K562 (cell line): ENCODE measurements at regions not wholly inside any gene's neighbourhood (a gene's known extent, or its start where the extent isn't known, plus 50 kb on each side); places are given as distances from the start of the nearest gene placed in this dataset.

Source experiments
- ATAC-seq: fragments of 200-7000 bp; cut with Tn5 transposase; 3 replicates; pipeline ENCODE4 v1.9.1; 2020; ENCODE audit warnings: moderate library complexity
- BruUV-seq: library from RNA; stranded (reverse); fragments of 400-500 nt; replicated peaks from 2 replicates; lab custom pipeline; 2021; lab: Mats Ljungman, UMichigan
- CTCF ChIA-PET: fragments of 300-600 bp; formaldehyde crosslinking; extraction: SDS; loops from one replicate; lab custom pipeline; 2021; ENCODE audit warnings: low intra/inter-chr PET ratio; lab: Yijun Ruan, JAX
- POLR2A ChIA-PET: fragments of 300-600, 350-650 bp; sonication (Branson Sonifier 250); formaldehyde crosslinking; extraction: SDS; loops from one replicate; lab custom pipeline; 2021; ENCODE audit warnings: antibody characterized with exemption, inconsistent platforms; lab: Yijun Ruan, JAX
- DNase-seq, 4 experiments: peaks; one replicate each; pipeline versions ENCODE4 v3.0.0 to v3.0.0-alpha.2; 2011 to 2018; ENCODE audit warnings: low spot score in 3 of 4, mixed read lengths in 3 of 4; ENCODE audit errors: extremely low read depth in 1 of 4
- FAIRE-seq: peaks from 2 replicates; lab custom pipeline; 2011; peaks lifted over from hg19 to GRCh38; lab: Jason Lieb, UNC
- H2AFZ ChIP-seq: 2 replicates; pipeline ENCODE4 v1.6.0; 2011; ENCODE audit warnings: low read depth, low read length, control low read depth, inconsistent platforms
- H3K27ac ChIP-seq: fragments of 200-600 bp; 3 replicates; pipeline ENCODE4 v1.8.0; 2011; ENCODE audit warnings: low read depth, mild to moderate bottlenecking, control low read depth, inconsistent platforms, low read length, moderate library complexity, mixed read lengths; ENCODE audit errors: extremely low read depth
- H3K27me3 ChIP-seq, 2 experiments: fragments of 300-600 bp in 1 of 2; 2 replicates in 1 of 2; 3 replicates in 1 of 2; pipeline versions ENCODE4 v1.6.0 to v1.8.0; 2011; ENCODE audit warnings: inconsistent platforms in 2 of 2, low read length in 2 of 2, mild to moderate bottlenecking in 1 of 2, mixed read lengths in 1 of 2, moderate library complexity in 1 of 2; ENCODE audit not compliant: control insufficient read depth in 2 of 2, insufficient read depth in 2 of 2
- H3K36me3 ChIP-seq: fragments of 300-600 bp; 3 replicates; pipeline ENCODE4 v1.8.0; 2011; ENCODE audit warnings: mild to moderate bottlenecking, low read length, inconsistent platforms; ENCODE audit not compliant: control insufficient read depth, insufficient read depth
- H3K4me1 ChIP-seq, 2 experiments: fragments of 200-600 bp in 1 of 2; replicated peaks in 1 of 2; 2 replicates in 1 of 2; 3 replicates in 1 of 2; pipeline versions ENCODE4 v1.5.1 to v1.8.0; 2011; ENCODE audit warnings: inconsistent platforms in 2 of 2, low read length in 2 of 2, mild to moderate bottlenecking in 1 of 2, mixed read lengths in 1 of 2, moderate library complexity in 1 of 2; ENCODE audit not compliant: control insufficient read depth in 2 of 2, insufficient read depth in 2 of 2
- H3K4me2 ChIP-seq: 2 replicates; pipeline ENCODE4 v1.6.1; 2011; ENCODE audit warnings: low read length, control low read depth, inconsistent platforms, mixed read lengths; ENCODE audit not compliant: insufficient read depth
- H3K4me3 ChIP-seq: fragments of 200-600 bp; sonication (generic), shearing (Covaris generic); 2 replicates; pipeline ENCODE4 v1.5.1; 2016; ENCODE audit warnings: control low read depth, inconsistent platforms
- H3K79me2 ChIP-seq: fragments of 200-600 bp; 3 replicates; pipeline ENCODE4 v1.8.0; 2011; ENCODE audit warnings: low read length, inconsistent platforms; ENCODE audit not compliant: control insufficient read depth, insufficient read depth
- H3K9ac ChIP-seq, 2 experiments: 2 replicates each; pipeline versions ENCODE4 v1.6.0 to v1.6.1; 2011; ENCODE audit warnings: low read depth in 2 of 2, low read length in 2 of 2, control low read depth in 1 of 2, inconsistent platforms in 1 of 2, mild to moderate bottlenecking in 1 of 2, mixed read lengths in 1 of 2; ENCODE audit not compliant: insufficient read depth in 1 of 2
- H3K9me1 ChIP-seq: one replicate; pipeline ENCODE4 v1.6.0; 2011; ENCODE audit warnings: inconsistent platforms, mild to moderate bottlenecking, low read length, moderate library complexity; ENCODE audit not compliant: control insufficient read depth, insufficient read depth
- H3K9me3 ChIP-seq: replicated peaks from 2 replicates; pipeline ENCODE4 v1.5.1; 2011; ENCODE audit warnings: low read depth, low read length, inconsistent platforms; ENCODE audit not compliant: control insufficient read depth, insufficient read depth
- H4K20me1 ChIP-seq: replicated peaks from 2 replicates; pipeline ENCODE4 v1.6.1; 2011; ENCODE audit warnings: low read length, inconsistent platforms, mixed read lengths; ENCODE audit not compliant: control insufficient read depth, insufficient read depth
- DNMT1 ChIP-seq: fragments of 450-650 bp; IDR thresholded peaks from 2 replicates; pipeline ENCODE4 v1.6.1; 2016; ENCODE audit warnings: antibody characterized with exemption, mild to moderate bottlenecking
- L3MBTL2 ChIP-seq: fragments of 450-650 bp; IDR thresholded peaks from 2 replicates; pipeline ENCODE4 v1.6.1; 2016; ENCODE audit warnings: mild to moderate bottlenecking, moderate library complexity
- RBFOX2 ChIP-seq: fragments of 200-400 bp; formaldehyde crosslinking; IDR thresholded peaks from 2 replicates; pipeline ENCODE4 v1.6.1; 2017; ENCODE audit warnings: low read depth, mild to moderate bottlenecking, low read length, moderate library complexity
- ZNF668 ChIP-seq: fragments of 250-450 bp; sonication (Bioruptor Pico); IDR thresholded peaks from 2 replicates; pipeline ENCODE4 v1.8.0; 2022; ENCODE audit warnings: mild to moderate bottlenecking, inconsistent platforms
- ZNF75A ChIP-seq: fragments of 450-650 bp; formaldehyde crosslinking; IDR thresholded peaks from 2 replicates; pipeline ENCODE4 v1.4.0; 2020; ENCODE audit warnings: mild to moderate bottlenecking
- WGBS: fragments of 100-300 bp; shearing (Covaris generic); methylation state at CpG from one replicate; pipeline ENCODE4 v1.1.6; 2016; ENCODE audit warnings: low coverage, mixed read lengths; ENCODE audit not compliant: insufficient coverage; ENCODE audit errors: missing lambda C conversion rate; 5-methylcytosine and 5-hydroxymethylcytosine counted together
- in situ Hi-C: fragments of 300-500 bp; cut with MboI; formaldehyde crosslinking; loops from 4 replicates; pipeline ENCODE4 v1.15.0; 2018; ENCODE audit warnings: inconsistent platforms, mixed read lengths
- intact Hi-C: fragments of 100-400 bp; cut with micrococcal nuclease; formaldehyde crosslinking; loops from 2 replicates; pipeline ENCODE4 v1.14.2; 2022
- TF ChIP-seq, protein P1 (sequence below), 2 experiments: fragments of 450-650 bp in 1 of 2; IDR thresholded peaks; 2 replicates each; pipeline ENCODE4 v1.6.1; 2011 to 2017; ENCODE audit warnings: low read depth in 2 of 2, antibody characterized with exemption in 1 of 2, borderline replicate concordance in 1 of 2, low read length in 1 of 2, mild to moderate bottlenecking in 1 of 2, mixed read lengths in 1 of 2; ENCODE audit not compliant: control insufficient read depth in 1 of 2

DNA sequence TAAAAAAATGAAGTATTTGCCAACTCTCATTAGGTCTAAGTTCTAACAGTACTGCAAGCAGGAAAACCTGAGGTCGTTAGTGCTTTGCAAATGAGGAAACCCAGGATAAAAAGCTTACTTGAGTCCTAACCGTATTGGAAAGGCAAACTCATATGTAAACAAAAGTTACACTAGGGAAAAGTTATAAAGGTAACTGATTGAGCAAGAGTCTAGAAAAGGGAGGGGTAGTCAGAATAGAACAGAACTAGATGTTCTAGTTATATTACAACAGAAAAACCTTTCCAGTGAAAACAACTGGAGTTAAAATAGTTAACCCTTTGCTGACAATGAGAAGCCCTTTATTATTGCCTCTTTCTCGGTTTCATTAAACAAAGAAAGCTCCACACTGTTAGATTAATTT lies 66.4 kb upstream of the MAOA start:
- Histone ChIP-seq H3K4me2 (no peak overlapping the region), H3K79me2 (no peaks in the 10 kb centered on the region), H3K36me3 (no peaks in the 10 kb centered on the region), H3K9me1 (no peaks in the 10 kb centered on the region), H2AFZ (no peak overlapping the region), H3K4me3 (no peak overlapping the region), H3K27ac (no peak overlapping the region), H4K20me1 (no peaks in the 10 kb centered on the region), H3K27me3 (no peaks in the 10 kb centered on the region), H3K9ac (no peak overlapping the region), H3K4me1 (no peaks in the 10 kb centered on the region), H3K9me3 (no peaks in the 10 kb centered on the region)
- ChIA-PET POLR2A (no interaction called here), CTCF (no interaction called here)
- no peak for ATAC-seq
- no peak for FAIRE-seq
- intact Hi-C loops (no loop called here), in situ Hi-C loops (no loop called here)
- DNase-seq, result no peak
- BruUV-seq, result no TSS peak
- WGBS, result 0% methylated on average over 3 of the region's 3 CpGs
- TF ChIP-seq DNMT1 (no peak), L3MBTL2 (no peak), ZNF668 (CRISPR knock-in tag) (no peak), ZNF75A (CRISPR knock-in tag) (no peak), RBFOX2 (no peak)
- TF ChIP-seq, protein P1, sequence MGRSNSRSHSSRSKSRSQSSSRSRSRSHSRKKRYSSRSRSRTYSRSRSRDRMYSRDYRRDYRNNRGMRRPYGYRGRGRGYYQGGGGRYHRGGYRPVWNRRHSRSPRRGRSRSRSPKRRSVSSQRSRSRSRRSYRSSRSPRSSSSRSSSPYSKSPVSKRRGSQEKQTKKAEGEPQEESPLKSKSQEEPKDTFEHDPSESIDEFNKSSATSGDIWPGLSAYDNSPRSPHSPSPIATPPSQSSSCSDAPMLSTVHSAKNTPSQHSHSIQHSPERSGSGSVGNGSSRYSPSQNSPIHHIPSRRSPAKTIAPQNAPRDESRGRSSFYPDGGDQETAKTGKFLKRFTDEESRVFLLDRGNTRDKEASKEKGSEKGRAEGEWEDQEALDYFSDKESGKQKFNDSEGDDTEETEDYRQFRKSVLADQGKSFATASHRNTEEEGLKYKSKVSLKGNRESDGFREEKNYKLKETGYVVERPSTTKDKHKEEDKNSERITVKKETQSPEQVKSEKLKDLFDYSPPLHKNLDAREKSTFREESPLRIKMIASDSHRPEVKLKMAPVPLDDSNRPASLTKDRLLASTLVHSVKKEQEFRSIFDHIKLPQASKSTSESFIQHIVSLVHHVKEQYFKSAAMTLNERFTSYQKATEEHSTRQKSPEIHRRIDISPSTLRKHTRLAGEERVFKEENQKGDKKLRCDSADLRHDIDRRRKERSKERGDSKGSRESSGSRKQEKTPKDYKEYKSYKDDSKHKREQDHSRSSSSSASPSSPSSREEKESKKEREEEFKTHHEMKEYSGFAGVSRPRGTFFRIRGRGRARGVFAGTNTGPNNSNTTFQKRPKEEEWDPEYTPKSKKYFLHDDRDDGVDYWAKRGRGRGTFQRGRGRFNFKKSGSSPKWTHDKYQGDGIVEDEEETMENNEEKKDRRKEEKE (IDR thresholded peaks at IDR 0.05; ENCODE audit: borderline replicate concordance in 1 of 2, control insufficient read depth in 1 of 2, low read depth in 2 of 2, low read length in 1 of 2), result no peak
